HG02884 (cell line): ENCODE measurements at regions not wholly inside any gene's neighbourhood (a gene's known extent, or its start where the extent isn't known, plus 50 kb on each side); places are given as distances from the start of the nearest gene placed in this dataset.
A peak's percentile ranks its signal among the peaks of the same experiment; 100 is the strongest.

Experiments used
- ATAC-seq: cut with Tn5 transposase; IDR thresholded peaks from one replicate; pipeline ENCODE4 v1.9.1; 2021; ENCODE audit warnings: mild to moderate bottlenecking, moderate library complexity; ENCODE audit not compliant: unreplicated experiment

DNA sequence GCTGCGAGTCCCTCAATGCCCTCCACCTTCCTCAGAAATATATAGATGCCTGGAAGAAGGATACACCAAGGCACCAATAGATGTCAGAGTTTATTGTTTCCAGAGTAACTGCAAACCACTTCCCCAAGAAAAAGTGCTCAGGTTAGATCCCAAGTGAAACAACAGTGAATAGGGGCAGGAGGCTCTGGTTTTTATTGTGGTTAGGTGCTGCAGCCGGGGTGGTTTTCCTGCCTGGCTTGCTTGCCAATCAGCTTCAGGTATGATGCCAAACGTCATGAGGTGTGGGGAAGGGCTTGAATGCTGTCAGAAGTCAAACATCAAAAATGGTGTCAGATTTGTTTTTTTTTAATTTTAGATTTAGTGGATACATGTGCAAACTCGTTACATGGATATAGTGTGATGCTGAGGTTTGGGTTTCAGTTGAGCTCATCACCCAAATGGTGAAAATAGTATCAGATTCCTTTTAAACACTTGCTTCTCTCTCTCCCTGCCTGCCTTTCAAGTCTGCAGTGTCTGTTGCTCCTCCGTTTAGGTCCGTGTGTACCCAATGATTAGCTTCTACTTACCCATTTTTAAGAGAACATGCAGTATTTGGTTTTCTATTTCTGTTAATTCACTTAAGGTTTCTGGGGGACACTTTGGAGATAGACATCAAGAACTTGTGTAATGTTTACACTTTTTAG is 1317.0 kb downstream of the MRPL39 start:
- ATAC-seq: peak; percentile 63

DNA sequence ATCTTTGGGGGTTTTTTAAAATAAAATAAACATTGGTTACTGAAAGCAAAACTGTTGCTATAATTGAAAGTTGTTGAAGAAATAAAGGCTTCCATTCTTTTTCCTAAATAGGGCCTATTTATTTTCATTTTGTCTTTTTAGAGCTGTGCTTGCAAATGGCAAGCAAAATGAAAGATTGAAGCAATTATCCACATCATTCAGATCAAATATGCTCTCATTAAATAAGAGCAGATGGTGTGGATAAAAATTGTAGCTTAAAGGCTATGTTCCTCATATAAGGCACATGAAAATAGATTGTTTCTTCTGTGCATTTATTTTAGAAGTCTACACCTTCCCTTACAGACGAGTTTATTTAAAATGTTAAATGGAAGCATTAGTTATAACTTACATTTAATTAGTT is 1317.7 kb downstream of the MRPL39 start:
- no peak for ATAC-seq

DNA sequence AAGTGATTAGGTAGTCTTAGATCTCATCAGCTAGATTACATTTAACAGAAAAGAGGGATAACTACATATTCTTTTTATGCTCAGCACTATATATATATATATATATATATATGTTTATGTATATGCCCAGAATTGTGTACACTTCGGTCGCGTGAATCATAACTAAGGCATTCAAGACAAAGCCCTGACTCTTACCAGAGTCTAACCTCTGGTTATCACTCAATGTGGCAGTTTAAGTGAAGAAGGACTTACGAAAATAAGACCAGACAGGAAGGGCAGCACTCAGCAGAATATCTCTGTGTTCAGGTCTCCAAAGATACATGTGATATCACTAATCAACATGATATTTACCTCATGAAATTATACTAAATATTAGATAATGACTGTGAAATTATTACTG is 1326.7 kb downstream of the MRPL39 start:
- ATAC-seq: no peak

DNA sequence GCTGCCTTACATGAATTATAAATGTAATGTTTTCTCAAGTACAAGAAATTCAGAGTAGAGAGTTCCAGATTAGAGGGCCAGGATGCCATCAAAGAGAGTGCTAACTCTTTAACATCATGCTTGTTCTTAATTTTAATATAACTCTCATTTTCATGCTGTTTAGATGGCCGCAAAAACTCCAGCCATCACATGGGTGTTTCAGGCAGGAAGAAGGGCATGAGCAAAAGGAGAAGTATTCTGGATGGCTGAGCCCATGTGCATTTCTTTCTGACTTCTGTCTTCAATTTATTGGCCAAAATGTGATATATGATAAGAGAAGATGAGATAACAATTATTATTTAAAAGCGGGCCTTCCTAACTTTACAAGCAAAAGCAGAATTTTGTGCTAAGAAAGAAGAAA is 1328.6 kb downstream of the MRPL39 start:
- no peak for ATAC-seq

DNA sequence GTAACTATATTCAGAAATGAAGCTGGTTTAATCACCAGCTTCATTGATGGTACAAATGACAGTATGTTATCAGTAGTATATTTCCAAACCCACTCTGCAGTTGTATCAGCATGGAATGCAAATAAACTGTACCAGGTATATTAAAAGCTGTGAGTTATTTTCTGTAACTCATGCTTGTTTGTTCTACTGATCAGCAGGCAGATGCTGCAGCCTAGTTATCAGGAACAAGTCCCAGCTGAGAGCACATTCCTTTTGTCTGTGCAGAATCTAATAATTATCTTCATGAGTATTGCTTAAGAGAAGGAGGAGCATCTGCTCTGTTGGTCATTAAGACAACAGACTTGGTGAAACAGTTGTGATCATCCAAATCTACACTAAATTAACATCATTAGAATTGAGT is 1331.1 kb downstream of the MRPL39 start:
- no peak for ATAC-seq

DNA sequence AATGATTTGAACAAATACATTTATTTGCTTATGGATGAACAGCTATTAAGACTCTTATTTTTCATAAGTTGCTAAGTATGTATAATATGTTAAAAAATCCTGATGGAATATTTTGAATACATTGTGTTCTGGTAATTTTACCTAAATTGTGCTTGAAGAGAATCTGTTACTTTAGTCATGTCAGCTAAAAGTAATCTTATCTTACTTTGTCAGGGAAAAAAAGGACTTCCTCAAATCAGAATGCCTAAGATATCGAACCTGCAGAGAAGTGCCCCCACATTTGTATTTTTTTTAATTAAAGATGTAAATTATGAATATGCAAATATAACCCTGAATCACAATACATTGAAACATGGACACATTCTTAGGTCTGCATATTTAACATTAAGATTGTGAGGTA is 1331.7 kb downstream of the MRPL39 start:
- no peak for ATAC-seq

DNA sequence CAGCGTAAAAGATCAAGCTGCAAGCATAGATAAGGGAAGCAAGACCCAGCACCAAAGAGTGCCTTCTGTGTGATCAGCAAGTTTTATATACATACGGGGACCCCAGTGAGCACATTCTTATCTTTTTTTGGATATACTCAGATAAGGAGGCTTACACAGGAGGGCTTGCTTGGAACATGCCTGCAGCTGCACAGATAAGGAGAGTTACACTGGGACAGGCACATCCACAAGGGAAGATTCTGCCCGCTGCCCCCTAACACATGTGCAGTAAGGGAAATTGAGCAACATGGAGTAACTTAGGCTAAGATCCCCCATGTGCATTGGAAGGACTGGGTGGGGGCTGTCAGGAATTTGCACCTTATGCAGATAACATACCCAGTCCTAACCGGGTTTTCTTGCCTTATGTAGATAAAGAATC is 1334.8 kb downstream of the MRPL39 start:
- no peak for ATAC-seq

DNA sequence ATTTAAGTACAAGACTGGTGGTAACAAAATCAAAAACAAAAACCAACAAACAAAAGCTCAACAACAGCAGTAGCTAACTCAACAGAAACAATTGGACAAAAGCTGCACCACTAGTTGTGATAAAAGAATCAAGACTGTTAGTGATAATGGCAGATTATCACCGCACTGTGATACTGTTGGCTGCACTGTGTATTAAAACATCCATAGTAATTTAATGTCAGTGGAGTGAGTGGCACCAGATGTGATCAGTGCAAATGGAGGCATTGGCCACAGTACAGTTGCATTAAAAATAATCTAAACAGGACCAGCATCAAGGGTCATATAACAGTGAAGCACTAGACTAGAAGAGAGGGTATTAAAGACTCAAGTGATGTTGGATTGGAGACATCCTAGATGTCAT is 1341.3 kb downstream of the MRPL39 start:
- ATAC-seq: no peak

DNA sequence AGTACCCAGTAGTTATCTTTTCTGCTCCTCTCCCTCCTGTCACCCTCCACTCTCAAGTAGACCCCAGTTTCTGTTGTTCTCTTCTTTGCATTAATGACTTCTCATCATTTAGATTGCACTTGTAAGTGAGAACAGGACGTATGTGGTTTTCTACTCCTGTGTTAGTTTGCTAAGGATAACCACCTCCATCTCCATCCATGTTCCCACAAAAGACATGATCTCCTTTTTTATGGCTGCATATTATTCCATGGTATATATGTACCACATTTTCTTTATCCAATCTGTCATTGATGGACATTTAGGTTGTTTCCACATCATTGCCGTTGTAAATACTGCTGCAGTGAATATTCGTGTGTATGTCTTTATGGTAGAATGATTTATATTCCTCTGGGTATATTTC is 1346.5 kb downstream of the MRPL39 start:
- ATAC-seq: no peak

DNA sequence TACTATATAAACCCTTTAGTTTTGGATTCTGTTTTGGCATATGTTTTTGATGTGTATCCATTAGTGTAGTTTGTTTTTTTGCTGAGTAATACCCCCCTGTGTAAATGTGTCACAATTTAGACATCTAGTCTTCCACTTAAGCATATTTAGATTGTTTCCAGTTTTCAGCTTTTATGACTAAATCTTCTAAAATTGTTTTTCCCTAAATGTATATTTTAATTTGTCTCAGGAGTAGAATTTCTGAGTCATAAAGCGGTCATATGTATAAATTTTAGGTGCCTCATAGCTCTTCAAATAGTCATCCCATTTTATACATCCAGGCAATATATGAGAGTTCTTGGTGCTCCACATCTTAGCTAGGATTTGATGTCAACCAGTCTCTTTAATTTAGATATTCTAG is 1348.0 kb downstream of the MRPL39 start:
- no peak for ATAC-seq

DNA sequence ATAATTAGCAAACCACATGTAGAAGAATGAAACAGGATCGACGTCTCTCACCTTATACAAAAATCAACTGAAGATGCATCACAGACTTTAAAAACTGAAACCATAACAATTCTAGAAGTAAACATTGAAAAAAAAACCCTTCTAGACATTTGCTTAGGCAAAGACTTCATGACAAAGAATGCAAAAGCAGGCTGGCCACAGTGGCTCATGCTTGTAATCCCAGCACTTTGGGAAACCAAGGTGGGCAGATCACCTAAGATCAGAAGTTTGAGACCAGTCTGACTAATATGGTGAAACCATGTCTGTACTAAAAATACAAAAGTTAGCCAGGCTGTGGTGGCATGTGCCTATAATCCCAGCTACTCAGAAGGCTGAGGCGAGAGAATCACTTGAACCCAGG is 1351.7 kb downstream of the MRPL39 start:
- ATAC-seq: no peak

DNA sequence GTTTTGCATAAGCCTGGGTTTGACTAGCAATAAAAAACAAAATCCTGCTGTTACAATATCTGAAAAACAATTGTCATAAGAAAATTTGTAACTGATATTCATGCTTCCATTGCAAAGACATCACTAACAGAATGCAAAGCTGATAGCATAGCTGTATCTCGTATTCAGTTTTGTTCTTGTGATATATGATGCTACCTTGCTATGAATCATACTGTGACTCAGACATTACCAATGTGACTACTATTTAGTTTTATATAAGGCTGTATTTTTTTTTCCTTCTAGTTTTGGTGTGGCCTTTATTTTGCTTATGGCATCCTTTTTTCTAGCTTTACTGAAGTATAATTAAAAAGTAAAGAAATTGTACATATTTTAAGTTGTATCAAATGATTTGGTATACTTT is 1381.8 kb downstream of the MRPL39 start:
- no peak for ATAC-seq

DNA sequence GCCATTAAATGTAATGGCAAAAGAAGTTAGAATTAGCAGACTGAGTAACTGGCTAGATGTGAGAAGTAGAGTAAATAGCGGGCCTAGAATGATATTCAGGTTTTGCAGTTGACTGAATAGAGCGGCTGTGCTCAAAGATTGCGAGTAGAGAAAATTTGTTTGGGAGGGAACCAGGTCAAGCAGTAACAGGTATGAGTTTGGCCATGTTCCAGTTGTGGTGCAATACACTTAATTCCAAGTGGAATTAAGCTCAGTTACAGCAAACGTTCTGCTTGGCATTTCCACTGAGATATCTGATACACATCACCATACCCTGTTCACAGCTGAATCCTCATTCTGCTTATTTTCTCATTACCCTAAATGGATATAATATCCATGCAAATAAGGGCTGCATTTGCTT is 1382.9 kb downstream of the MRPL39 start:
- ATAC-seq: no peak

DNA sequence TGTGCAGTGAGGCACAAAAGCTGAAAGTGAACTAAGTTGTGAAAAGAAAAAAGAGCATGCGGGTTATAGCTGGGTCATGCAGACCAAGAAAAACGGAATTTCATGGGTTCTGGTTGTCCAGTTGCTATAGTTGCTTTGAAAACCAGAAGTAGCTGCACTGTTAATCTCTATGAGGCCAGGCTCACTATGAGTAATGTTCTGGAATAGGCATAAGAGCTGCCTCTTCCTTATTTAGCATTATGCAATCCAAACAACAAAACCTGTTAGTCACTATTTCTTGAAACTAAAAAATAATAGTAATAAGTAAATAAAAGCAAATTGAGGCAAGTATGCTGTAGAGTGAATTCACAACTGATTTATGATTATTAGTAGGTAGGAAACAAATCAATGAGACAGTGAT is 1383.7 kb downstream of the MRPL39 start:
- no peak for ATAC-seq

DNA sequence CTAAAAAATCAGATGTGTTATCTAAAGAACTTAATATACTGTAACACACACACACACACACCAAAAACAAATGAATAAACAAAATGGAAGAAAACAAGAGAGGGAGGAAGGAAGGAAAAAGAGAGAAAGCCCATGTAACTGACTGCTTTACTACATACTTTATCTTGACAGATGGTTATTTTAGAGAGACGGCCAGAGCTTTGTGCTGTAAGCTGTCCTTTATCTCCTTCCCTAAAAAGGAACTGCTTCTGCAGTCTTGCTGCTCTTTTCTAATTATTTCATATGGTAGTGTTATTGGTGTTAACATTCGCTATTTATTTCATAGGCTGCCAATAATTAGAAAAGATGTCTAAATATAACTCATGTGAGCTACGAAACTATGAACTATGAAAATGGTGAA is 1384.6 kb downstream of the MRPL39 start:
- no peak for ATAC-seq

DNA sequence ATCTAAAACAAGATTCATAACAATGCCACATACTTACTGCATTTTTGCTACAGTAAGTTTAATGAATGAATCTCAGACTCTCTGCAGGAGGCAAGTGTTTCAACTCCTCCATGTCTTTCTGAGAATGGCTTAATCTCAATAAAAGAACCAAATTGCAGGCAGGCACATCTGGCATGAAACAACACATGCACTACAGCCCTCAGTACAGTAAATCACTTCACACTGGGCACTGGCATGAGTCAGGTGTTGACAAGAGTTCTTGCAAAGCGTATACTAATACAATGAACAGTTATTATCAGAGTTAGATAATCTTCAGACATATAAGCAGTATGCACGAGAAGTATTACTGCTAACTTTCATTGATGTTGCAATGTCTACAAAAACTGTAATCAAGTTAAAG is 1386.8 kb downstream of the MRPL39 start:
- ATAC-seq: no peak

DNA sequence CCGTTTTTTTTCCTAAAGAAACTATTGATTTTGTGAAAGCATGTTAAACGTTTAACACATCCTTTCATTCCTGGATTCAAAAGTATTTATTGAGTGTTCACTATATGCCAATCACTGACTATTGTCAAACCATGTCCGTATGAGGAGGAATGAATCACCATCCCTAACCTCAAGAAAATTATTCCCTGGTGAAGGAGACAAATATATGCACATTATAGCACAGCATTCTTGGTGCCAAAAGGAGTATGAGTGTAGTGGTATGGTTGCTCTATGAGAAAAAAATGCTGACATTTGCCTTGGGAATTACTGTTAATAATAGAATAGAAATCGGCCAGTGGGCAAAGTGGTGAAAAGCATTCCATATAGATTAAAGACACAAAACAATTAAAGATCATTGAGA is 1390.1 kb downstream of the MRPL39 start:
- ATAC-seq: no peak

DNA sequence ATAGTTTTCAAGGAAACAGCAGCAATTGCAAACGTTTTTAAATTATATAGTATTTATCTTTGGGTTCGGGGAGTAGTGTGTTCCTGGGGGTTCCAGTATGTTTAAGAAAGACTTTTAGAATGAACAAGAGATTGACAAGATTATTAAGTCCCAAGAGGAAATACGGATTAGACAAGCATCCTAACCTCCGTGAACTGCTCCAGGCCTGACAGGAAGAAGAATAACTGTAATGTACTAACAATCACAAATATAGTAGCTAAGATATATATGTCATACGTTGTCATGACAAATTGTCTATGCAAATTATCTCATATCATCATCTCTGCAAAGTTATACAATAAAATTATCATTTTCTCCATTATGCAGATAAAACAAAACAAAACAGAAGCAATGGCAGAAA is 1397.2 kb downstream of the MRPL39 start:
- ATAC-seq: no peak

DNA sequence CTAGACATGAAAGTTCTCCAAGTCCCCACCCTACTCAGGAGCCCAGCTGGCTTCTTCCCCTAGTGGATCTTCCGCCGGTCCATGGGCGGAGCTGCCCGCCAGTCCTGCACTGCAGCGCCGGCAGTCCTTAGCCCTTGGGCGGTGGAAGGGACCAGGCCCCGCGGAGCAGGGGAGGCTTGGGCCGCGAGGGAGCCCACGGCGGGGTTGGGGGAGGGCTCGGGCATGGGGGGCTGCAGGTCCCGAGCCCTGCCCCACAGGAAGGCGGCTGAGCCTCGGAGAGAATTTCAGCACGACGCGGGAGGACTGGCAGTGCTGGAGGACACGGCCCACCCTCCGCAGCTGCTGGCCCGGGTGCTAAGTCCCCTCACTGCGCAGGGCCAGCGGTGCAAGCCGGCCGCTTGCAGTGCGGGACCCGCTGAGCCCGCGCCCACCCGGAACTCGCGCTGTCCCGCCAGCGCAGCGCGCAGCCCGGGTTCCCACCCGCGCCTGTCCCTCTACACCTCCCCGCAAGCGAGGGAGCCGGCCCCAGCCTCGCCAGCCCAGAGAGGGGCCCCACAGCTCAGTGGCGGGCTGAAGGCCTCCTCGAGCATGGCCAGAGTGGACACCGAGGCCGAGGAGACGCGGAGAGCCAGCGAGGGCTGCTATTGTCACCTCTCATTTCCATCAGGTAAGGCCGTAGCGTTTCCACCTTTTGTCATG is 1398.6 kb downstream of the MRPL39 start:
- ATAC-seq: no peak

DNA sequence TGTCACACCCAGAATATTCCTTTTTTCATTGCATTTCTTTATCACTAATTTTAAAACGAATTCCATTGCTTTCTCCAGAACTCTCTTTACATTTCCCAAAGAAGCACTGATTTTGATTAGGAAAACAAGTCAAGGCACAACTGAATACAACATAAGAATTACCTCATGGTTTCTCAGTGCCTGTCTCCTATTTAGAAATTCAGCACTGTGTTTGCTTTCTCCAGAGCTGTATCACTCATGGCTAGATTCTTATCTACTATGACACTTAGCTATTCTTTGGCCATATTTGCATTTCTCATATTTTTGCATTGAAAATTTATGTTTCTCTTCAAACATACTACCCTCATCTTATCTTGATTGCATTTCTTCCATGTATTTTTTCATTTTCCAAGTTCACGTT is 1402.0 kb downstream of the MRPL39 start:
- ATAC-seq: no peak

DNA sequence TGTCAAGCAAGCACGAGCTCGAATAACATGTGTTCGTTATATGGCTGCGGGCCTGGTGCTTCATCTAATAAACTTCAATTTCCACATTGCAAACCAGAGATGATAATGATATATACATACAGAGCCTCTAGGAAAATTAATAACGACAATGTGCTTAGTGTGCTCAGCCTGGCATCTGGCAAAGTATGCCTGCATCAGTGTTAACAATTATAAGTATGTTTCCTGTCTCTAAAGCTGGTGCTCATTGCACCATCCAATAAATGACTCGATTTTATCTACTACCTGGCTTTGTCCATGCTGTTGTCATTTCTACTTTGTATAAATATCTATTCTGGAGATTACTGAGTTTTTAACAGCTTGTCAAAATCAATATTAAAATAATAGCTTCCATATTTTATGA is 1402.6 kb downstream of the MRPL39 start:
- ATAC-seq: no peak

DNA sequence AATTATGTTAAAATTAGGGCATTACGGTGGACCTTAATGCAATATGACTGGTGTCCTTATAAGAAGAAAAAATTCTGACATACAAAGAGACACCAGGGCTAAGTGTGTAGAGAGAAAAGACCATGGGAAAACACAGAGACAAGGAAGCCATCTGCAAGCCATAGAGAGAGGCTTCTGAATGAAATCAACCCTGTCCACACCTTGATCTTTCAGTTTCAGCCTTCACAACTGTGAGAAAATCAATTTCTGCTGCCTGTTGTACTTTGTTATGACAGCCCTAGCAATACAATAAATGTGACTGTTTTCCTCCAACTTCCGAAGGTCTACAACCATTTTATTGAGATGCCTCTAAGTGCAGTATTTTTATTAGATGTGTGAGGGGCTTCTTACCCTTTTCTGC is 1407.2 kb downstream of the MRPL39 start:
- no peak for ATAC-seq

DNA sequence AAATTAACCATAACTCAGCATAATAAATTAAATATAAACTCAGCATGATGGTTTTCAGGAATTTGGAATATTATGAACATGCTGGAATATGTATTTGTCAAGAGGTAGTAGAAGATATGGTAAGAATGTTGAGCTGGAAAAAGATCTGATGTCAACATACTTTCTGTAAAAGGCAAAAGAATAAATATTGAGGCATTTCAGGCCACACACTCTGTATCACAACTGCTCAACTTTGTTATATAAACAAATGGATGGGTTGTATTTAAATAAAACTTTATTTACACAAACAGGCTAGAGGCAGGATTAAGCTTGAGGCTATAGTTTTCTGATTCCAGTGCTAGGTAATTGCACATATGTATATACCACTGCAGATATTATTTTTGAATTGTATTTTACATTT is 1409.4 kb downstream of the MRPL39 start:
- no peak for ATAC-seq
